ENCODE measurements at regions not wholly inside any gene's neighbourhood (a gene's known extent, or its start where the extent isn't known, plus 50 kb on each side); places are given as distances from the start of the nearest gene placed in this dataset.

DNA sequence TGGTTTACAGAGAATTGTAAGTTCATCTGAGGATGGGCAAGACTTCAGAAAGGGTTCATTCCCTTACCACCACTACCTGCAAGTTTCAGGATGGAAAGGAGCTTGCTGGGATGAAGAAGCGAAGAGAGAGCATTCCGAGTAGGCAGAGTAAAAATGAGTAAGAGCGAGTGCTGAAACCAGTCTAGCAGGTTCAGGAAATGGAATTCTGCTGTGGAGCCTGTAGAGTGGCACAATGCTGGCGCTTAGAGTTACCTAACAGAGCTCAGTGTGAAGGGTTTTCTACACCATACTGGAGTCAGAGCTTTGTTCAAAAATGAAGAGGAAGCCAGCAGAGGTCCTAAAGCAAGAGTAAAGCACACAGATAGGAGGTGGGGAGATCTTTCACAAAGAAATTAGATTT, 179.2 kb upstream of the ZC3H12C start:
- H3K9me3 Mint-ChIP-seq = no peaks in the 10 kb centered on the region

DNA sequence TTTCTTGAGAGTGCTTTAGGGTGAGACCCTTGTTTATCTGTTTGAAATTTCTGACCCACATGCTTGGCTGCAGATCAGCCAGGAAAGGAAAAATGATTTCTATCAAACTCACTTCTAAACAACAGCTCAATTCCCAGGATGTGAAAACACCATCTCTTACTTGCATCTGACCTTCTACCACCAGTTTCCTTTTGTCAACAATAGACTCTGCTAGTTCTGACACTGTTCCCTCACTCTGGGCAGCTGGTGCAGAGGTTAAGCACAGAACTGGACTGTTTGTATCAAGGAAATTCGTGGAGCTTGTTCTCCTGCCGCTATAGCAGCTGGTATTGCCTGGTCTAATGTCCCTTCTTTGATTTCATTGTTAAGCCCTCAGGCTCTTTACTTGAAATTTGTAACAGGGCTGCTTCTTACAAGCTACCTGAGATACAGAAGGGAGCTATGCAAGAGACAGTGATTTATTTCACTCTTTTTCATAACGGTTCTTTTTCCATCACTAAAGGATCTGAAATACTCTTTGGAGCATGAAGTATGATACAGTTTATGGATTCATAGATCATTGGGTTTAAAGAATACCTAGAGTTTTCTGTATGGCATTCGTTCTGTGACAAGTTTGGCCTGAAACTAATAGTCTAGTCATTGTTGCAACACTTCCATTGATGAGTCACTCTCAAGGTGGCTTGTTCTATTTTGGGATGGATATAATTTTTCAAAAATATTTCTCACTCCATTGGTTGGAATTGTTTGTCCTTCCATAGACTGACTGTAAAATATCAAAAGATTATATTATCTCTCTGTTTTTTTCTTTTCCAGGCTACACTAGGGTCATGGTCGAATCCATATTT, 178.2 kb upstream of the ZC3H12C start:
- Mint-ChIP-seq H3K27ac (peak overlapping the region; percentile 71; the same call in 1 of the 2 replicates), H3K9me3 (peaks cover 3% of the 10 kb centered on the region)
- no peak for ATAC-seq

More for the DNA sequence above, 179.2 kb upstream of the ZC3H12C start:
- no peak overlapping the region for H3K4me3 ChIP-seq
- H3K27me3 ChIP-seq (ENCODE audit: insufficient read depth) = no peaks in the 10 kb centered on the region
- 0 out of 2 replicates have a peak overlapping the region, but pooled peaks have one; percentile 14 for H2AFZ ChIP-seq
- no peaks in the 10 kb centered on the region for H3F3A ChIP-seq (replicated peaks; ENCODE audit: low read depth)
- no peak overlapping the region for H3K27ac Mint-ChIP-seq
- no peaks in the 10 kb centered on the region for H3K36me3 ChIP-seq (ENCODE audit: insufficient read depth)
- DNase-seq (ENCODE audit: low spot score) (peak; percentile 44), ATAC-seq (peak; percentile 86)
- no peak overlapping the region for H3K27ac ChIP-seq (ENCODE audit: low read depth)
- H3K4me1 Mint-ChIP-seq = peaks cover 12% of the 10 kb centered on the region
- H3K36me3 Mint-ChIP-seq (ENCODE audit: low read depth) = no peaks in the 10 kb centered on the region
- no peak overlapping the region for H3K4me2 ChIP-seq
- no peaks in the 10 kb centered on the region for H3K79me2 ChIP-seq (replicated peaks; ENCODE audit: insufficient read depth)
- no peaks in the 10 kb centered on the region for H4K20me1 ChIP-seq (replicated peaks; ENCODE audit: insufficient read depth)
- no peaks in the 10 kb centered on the region; the same call in 1 of the 2 replicates for H3K4me1 ChIP-seq (ENCODE audit: insufficient read depth)
- no peak overlapping the region for H3K4me3 Mint-ChIP-seq
- H3K9me2 ChIP-seq (ENCODE audit: insufficient read depth) = no peaks in the 10 kb centered on the region
- TF ChIP-seq EZH2phosphoT487 (IDR thresholded peaks at IDR 0.05; ENCODE audit: unreplicated experiment) (no peak), ZNF331 (CRISPR knock-in tag; IDR thresholded peaks at IDR 0.05; ENCODE audit: low read depth) (no peak), JUNB (IDR thresholded peaks at IDR 0.05; ENCODE audit: unreplicated experiment) (no peak)
- H3K27me3 Mint-ChIP-seq (ENCODE audit: insufficient read depth, low read depth, poor library complexity) = no peaks in the 10 kb centered on the region

More for the DNA sequence above, 178.2 kb upstream of the ZC3H12C start:
- 0 out of 2 replicates have a peak, but pooled peaks cover 2% of the 10 kb centered on the region for H3K36me3 ChIP-seq (ENCODE audit: insufficient read depth)
- no peak overlapping the region for H3K4me2 ChIP-seq
- Mint-ChIP-seq H3K4me1 (peaks cover 12% of the 10 kb centered on the region), H3K36me3 (ENCODE audit: low read depth) (peaks cover 3% of the 10 kb centered on the region; the same call in 1 of the 3 replicates), H3K27me3 (ENCODE audit: insufficient read depth, low read depth, poor library complexity) (no peaks in the 10 kb centered on the region), H3K4me3 (no peak overlapping the region)
- no peaks in the 10 kb centered on the region for H3K9me2 ChIP-seq (ENCODE audit: insufficient read depth)
- H3K27ac ChIP-seq (ENCODE audit: low read depth) = no peak overlapping the region
- DNase-seq (ENCODE audit: low spot score) = no peak
- H2AFZ ChIP-seq = peak overlapping the region; percentile 72; the same call in 1 of the 2 replicates
- no peaks in the 10 kb centered on the region for H3F3A ChIP-seq (replicated peaks; ENCODE audit: low read depth)
- no peak overlapping the region for H3K4me3 ChIP-seq
- TF ChIP-seq NANOG (IDR thresholded peaks at IDR 0.05; ENCODE audit: borderline replicate concordance) (no peak), ZNF331 (CRISPR knock-in tag; IDR thresholded peaks at IDR 0.05; ENCODE audit: low read depth) (no peak), EZH2 (IDR thresholded peaks at IDR 0.05; ENCODE audit: low read depth, unreplicated experiment) (no peak), ZNF114 (CRISPR knock-in tag; IDR thresholded peaks at IDR 0.05) (no peak), JUNB (IDR thresholded peaks at IDR 0.05; ENCODE audit: unreplicated experiment) (no peak), STAT1 (IDR thresholded peaks at IDR 0.05; ENCODE audit: unreplicated experiment) (no peak), EZH2phosphoT487 (IDR thresholded peaks at IDR 0.05; ENCODE audit: unreplicated experiment) (no peak), POLR2AphosphoS5 (IDR thresholded peaks at IDR 0.05; ENCODE audit: low read depth) (no peak)
- TF ChIP-seq, protein P1, sequence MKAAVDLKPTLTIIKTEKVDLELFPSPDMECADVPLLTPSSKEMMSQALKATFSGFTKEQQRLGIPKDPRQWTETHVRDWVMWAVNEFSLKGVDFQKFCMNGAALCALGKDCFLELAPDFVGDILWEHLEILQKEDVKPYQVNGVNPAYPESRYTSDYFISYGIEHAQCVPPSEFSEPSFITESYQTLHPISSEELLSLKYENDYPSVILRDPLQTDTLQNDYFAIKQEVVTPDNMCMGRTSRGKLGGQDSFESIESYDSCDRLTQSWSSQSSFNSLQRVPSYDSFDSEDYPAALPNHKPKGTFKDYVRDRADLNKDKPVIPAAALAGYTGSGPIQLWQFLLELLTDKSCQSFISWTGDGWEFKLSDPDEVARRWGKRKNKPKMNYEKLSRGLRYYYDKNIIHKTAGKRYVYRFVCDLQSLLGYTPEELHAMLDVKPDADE (IDR thresholded peaks at IDR 0.05) = no peak
- TF ChIP-seq, protein P2, sequence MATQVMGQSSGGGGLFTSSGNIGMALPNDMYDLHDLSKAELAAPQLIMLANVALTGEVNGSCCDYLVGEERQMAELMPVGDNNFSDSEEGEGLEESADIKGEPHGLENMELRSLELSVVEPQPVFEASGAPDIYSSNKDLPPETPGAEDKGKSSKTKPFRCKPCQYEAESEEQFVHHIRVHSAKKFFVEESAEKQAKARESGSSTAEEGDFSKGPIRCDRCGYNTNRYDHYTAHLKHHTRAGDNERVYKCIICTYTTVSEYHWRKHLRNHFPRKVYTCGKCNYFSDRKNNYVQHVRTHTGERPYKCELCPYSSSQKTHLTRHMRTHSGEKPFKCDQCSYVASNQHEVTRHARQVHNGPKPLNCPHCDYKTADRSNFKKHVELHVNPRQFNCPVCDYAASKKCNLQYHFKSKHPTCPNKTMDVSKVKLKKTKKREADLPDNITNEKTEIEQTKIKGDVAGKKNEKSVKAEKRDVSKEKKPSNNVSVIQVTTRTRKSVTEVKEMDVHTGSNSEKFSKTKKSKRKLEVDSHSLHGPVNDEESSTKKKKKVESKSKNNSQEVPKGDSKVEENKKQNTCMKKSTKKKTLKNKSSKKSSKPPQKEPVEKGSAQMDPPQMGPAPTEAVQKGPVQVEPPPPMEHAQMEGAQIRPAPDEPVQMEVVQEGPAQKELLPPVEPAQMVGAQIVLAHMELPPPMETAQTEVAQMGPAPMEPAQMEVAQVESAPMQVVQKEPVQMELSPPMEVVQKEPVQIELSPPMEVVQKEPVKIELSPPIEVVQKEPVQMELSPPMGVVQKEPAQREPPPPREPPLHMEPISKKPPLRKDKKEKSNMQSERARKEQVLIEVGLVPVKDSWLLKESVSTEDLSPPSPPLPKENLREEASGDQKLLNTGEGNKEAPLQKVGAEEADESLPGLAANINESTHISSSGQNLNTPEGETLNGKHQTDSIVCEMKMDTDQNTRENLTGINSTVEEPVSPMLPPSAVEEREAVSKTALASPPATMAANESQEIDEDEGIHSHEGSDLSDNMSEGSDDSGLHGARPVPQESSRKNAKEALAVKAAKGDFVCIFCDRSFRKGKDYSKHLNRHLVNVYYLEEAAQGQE (IDR thresholded peaks at IDR 0.05; ENCODE audit: unreplicated experiment) = no peak
- TF ChIP-seq, protein P3, sequence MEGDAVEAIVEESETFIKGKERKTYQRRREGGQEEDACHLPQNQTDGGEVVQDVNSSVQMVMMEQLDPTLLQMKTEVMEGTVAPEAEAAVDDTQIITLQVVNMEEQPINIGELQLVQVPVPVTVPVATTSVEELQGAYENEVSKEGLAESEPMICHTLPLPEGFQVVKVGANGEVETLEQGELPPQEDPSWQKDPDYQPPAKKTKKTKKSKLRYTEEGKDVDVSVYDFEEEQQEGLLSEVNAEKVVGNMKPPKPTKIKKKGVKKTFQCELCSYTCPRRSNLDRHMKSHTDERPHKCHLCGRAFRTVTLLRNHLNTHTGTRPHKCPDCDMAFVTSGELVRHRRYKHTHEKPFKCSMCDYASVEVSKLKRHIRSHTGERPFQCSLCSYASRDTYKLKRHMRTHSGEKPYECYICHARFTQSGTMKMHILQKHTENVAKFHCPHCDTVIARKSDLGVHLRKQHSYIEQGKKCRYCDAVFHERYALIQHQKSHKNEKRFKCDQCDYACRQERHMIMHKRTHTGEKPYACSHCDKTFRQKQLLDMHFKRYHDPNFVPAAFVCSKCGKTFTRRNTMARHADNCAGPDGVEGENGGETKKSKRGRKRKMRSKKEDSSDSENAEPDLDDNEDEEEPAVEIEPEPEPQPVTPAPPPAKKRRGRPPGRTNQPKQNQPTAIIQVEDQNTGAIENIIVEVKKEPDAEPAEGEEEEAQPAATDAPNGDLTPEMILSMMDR (conservative IDR thresholded peaks at IDR 0.05; ENCODE audit: low read depth in 2 of 2) = no peak
- no peaks in the 10 kb centered on the region; the same call in 1 of the 2 replicates for H3K4me1 ChIP-seq (ENCODE audit: insufficient read depth)
- no peaks in the 10 kb centered on the region for H3K79me2 ChIP-seq (replicated peaks; ENCODE audit: insufficient read depth)
- no peaks in the 10 kb centered on the region for H4K20me1 ChIP-seq (replicated peaks; ENCODE audit: insufficient read depth)
- H3K27me3 ChIP-seq (ENCODE audit: insufficient read depth) = no peaks in the 10 kb centered on the region
